H9 (cell line): ENCODE measurements at regions not wholly inside any gene's neighbourhood (a gene's known extent, or its start where the extent isn't known, plus 50 kb on each side); places are given as distances from the start of the nearest gene placed in this dataset.

Experiments used
- DNase-seq: peaks from one replicate; pipeline ENCODE4 v3.0.0-alpha.2; 2017
- H2AFZ ChIP-seq: one replicate; pipeline ENCODE4 v1.6.1; 2013; ENCODE audit warnings: mild to moderate bottlenecking, low read length, control low read depth, moderate library complexity
- H2AK5ac ChIP-seq: 2 replicates; pipeline ENCODE4 v1.6.1; 2013; ENCODE audit warnings: low read length, control low read depth, mixed read lengths; ENCODE audit not compliant: insufficient read length
- H2BK120ac ChIP-seq: one replicate; pipeline ENCODE4 v1.6.1; 2013; ENCODE audit warnings: low read depth, mild to moderate bottlenecking, low read length, control low read depth, inconsistent platforms; ENCODE audit not compliant: poor library complexity, severe bottlenecking
- H2BK12ac ChIP-seq: 2 replicates; pipeline ENCODE4 v1.6.1; 2013; ENCODE audit warnings: low read length, control low read depth, mixed read lengths, low read depth; ENCODE audit not compliant: insufficient read length
- H2BK15ac ChIP-seq: 2 replicates; pipeline ENCODE4 v1.6.1; 2013; ENCODE audit warnings: low read depth, low read length, control low read depth
- H2BK20ac ChIP-seq: one replicate; pipeline ENCODE4 v1.6.1; 2013; ENCODE audit warnings: low read depth, mild to moderate bottlenecking, low read length, control low read depth, inconsistent platforms; ENCODE audit not compliant: poor library complexity, severe bottlenecking
- H2BK5ac ChIP-seq: 2 replicates; pipeline ENCODE4 v1.6.1; 2013; ENCODE audit warnings: low read length, control low read depth, mixed read lengths; ENCODE audit not compliant: insufficient read length
- H3K14ac ChIP-seq: 2 replicates; pipeline ENCODE4 v1.6.1; 2013; ENCODE audit warnings: low read length, control low read depth; ENCODE audit not compliant: insufficient read depth
- H3K18ac ChIP-seq: 2 replicates; pipeline ENCODE4 v1.6.1; 2013; ENCODE audit warnings: low read depth, mild to moderate bottlenecking, mixed read lengths, low read length, control low read depth; ENCODE audit not compliant: insufficient read length
- H3K23ac ChIP-seq: 2 replicates; pipeline ENCODE4 v1.6.1; 2013; ENCODE audit warnings: low read length, control low read depth, mixed read lengths, low read depth; ENCODE audit not compliant: insufficient read length
- H3K23me2 ChIP-seq: 2 replicates; pipeline ENCODE4 v1.6.1; 2013; ENCODE audit warnings: low read depth, mild to moderate bottlenecking, mixed read lengths, low read length, control low read depth; ENCODE audit not compliant: insufficient read length, poor library complexity, severe bottlenecking
- H3K27ac ChIP-seq: 2 replicates; pipeline ENCODE4 v1.5.1; 2013; ENCODE audit warnings: low read length, control low read depth, mixed read lengths, low read depth; ENCODE audit not compliant: insufficient read length
- H3K27me3 ChIP-seq: 2 replicates; pipeline ENCODE4 v1.6.1; 2013; ENCODE audit warnings: low read length, control low read depth, inconsistent platforms; ENCODE audit not compliant: insufficient read depth
- H3K4ac ChIP-seq: 2 replicates; pipeline ENCODE4 v1.6.1; 2013; ENCODE audit warnings: low read depth, mild to moderate bottlenecking, control low read depth, inconsistent platforms, low read length, moderate library complexity
- H3K4me1 ChIP-seq: 2 replicates; pipeline ENCODE4 v1.6.1; 2013; ENCODE audit warnings: low read length, control low read depth, inconsistent platforms; ENCODE audit not compliant: insufficient read depth
- H3K4me2 ChIP-seq: 2 replicates; pipeline ENCODE4 v1.6.1; 2013; ENCODE audit warnings: low read length, control low read depth, mixed read lengths; ENCODE audit not compliant: insufficient read length, insufficient read depth
- H3K56ac ChIP-seq: 2 replicates; pipeline ENCODE4 v1.6.1; 2013; ENCODE audit warnings: low read depth, mild to moderate bottlenecking, mixed read lengths, low read length, control low read depth; ENCODE audit not compliant: insufficient read length
- H3K79me1 ChIP-seq: 2 replicates; pipeline ENCODE4 v1.6.1; 2013; ENCODE audit warnings: low read depth, mild to moderate bottlenecking, moderate library complexity, low read length, control low read depth, inconsistent platforms; ENCODE audit not compliant: insufficient read depth, poor library complexity, severe bottlenecking
- H3K79me2 ChIP-seq: 2 replicates; pipeline ENCODE4 v1.6.1; 2013; ENCODE audit warnings: low read length, control low read depth, inconsistent platforms; ENCODE audit not compliant: insufficient read depth
- H3K9ac ChIP-seq: 2 replicates; pipeline ENCODE4 v1.6.1; 2013; ENCODE audit warnings: low read length, control low read depth, mixed read lengths; ENCODE audit not compliant: insufficient read length; ENCODE audit errors: extremely low read depth
- H3K9me3 ChIP-seq: one replicate; pipeline ENCODE4 v1.6.1; 2013; ENCODE audit warnings: low read depth, low read length, inconsistent platforms; ENCODE audit not compliant: control insufficient read depth
- H3T11ph ChIP-seq: one replicate; pipeline ENCODE4 v1.6.1; 2013; ENCODE audit warnings: mild to moderate bottlenecking, low read length, control low read depth, inconsistent platforms
- H4K20me1 ChIP-seq: one replicate; pipeline ENCODE4 v1.6.1; 2013; ENCODE audit not compliant: control insufficient read depth, insufficient read length, insufficient read depth
- H4K5ac ChIP-seq: 2 replicates; pipeline ENCODE4 v1.6.1; 2013; ENCODE audit warnings: low read depth, mild to moderate bottlenecking, mixed read lengths, low read length, control low read depth; ENCODE audit not compliant: insufficient read length
- H4K8ac ChIP-seq: replicated peaks from 2 replicates; pipeline ENCODE4 v1.6.1; 2013; ENCODE audit warnings: low read length, control low read depth, mixed read lengths, low read depth; ENCODE audit not compliant: insufficient read length
- H4K91ac ChIP-seq: 2 replicates; pipeline ENCODE4 v1.6.1; 2013; ENCODE audit warnings: low read depth, mild to moderate bottlenecking, moderate library complexity, mixed read lengths, low read length, control low read depth; ENCODE audit not compliant: insufficient read length
- H3K27ac Mint-ChIP-seq, 3 experiments: 2 replicates in 2 of 3; 3 replicates in 1 of 3; pipeline ENCODE4 v1.8.0; 2020 to 2021; ENCODE audit warnings: mixed read lengths in 3 of 3, mild to moderate bottlenecking in 1 of 3, moderate library complexity in 1 of 3
- H3K27me3 Mint-ChIP-seq: 2 replicates; pipeline ENCODE4 v1.8.0; 2021; ENCODE audit warnings: low read depth, mild to moderate bottlenecking, moderate library complexity, mixed read lengths
- H3K36me3 Mint-ChIP-seq, 3 experiments: 2 replicates in 2 of 3; 3 replicates in 1 of 3; pipeline ENCODE4 v1.8.0; 2020 to 2021; ENCODE audit warnings: low read depth in 3 of 3, mixed read lengths in 3 of 3; ENCODE audit not compliant: insufficient read depth in 1 of 3
- H3K4me1 Mint-ChIP-seq, 2 experiments: 2 replicates each; pipeline ENCODE4 v1.8.0; 2020; ENCODE audit warnings: mixed read lengths in 2 of 2
- H3K4me3 Mint-ChIP-seq, 2 experiments: 2 replicates in 1 of 2; 3 replicates in 1 of 2; pipeline ENCODE4 v1.8.0; 2020 to 2021; ENCODE audit warnings: mild to moderate bottlenecking in 2 of 2, mixed read lengths in 2 of 2, moderate library complexity in 1 of 2
- H3K9me3 Mint-ChIP-seq, 2 experiments: 2 replicates in 1 of 2; 3 replicates in 1 of 2; pipeline ENCODE4 v1.8.0; 2020; ENCODE audit warnings: mild to moderate bottlenecking in 2 of 2, mixed read lengths in 2 of 2, moderate library complexity in 1 of 2
- WGBS: extraction: QIAGEN DNeasy Blood & Tissue Kit; methylation state at CpG from one replicate; pipeline ENCODE4 v1.1.7; 2013; ENCODE audit warnings: missing lambda C conversion rate, low lambda C conversion rate, mixed read lengths; ENCODE audit not compliant: insufficient read length; ENCODE audit errors: extremely low coverage; 5-methylcytosine and 5-hydroxymethylcytosine counted together
- TF ChIP-seq, protein P1 (sequence below): fragments of 200-600 bp; sonication (generic); conservative IDR thresholded peaks from 3 replicates; pipeline ENCODE4 v1.8.0; 2021; ENCODE audit warnings: antibody characterized with exemption, mild to moderate bottlenecking

DNA sequence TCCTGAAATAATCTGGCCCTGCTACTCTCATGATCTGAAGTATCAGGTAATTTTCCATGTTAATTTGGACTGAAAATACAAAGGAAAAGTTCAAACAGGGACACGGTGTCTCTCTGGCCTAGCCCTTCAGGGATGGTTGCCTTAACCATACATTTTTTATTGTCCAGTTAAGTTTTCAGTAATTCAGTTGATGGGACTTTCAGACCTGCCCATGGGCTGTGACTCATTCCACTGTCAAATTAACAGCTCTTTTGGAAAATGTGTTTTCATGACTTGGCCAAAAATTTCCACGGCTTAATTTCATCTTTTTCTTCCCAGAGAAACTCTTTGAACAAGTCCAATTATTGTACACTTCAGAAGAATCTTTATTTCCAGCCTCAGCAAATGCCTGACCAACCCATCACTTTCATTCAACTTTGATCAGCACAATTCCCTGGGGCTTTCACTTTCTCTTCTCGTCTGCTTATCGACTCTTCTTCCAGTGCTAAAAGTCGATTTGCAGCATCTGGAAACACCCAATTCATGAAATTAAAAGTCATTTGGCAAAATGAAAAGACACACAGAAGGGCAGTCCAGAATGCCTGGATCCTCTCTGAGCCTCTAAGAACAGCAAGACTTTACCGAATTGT, 293.9 kb downstream of the RAB28 start:
- Mint-ChIP-seq H3K4me1 (peaks cover 0 to 3% of the 10 kb centered on the region in 2 experiments; a peak in 2 of 4 replicates), H3K36me3 (peaks cover 3 to 4% (median 4%) of the 10 kb centered on the region in 3 experiments; a peak in 4 of 7 replicates), H3K27ac (no peak overlapping the region), H3K9me3 (peaks cover 5 to 6% of the 10 kb centered on the region in 2 experiments; a peak in 4 of 5 replicates), H3K27me3 (no peaks in the 10 kb centered on the region), H3K4me3 (no peak overlapping the region)
- Histone ChIP-seq H3K23ac (no peak overlapping the region), H3K79me2 (no peaks in the 10 kb centered on the region), H3K79me1 (no peaks in the 10 kb centered on the region), H3K27ac (no peak overlapping the region), H4K8ac (no peak overlapping the region), H2AFZ (no peak overlapping the region), H2BK120ac (no peak overlapping the region), H2BK5ac (no peak overlapping the region), H3K27me3 (no peaks in the 10 kb centered on the region), H2BK20ac (no peak overlapping the region), H3K9me3 (no peaks in the 10 kb centered on the region), H3K23me2 (no peaks in the 10 kb centered on the region), H2BK12ac (no peak overlapping the region), H4K20me1 (no peaks in the 10 kb centered on the region), H4K91ac (no peak overlapping the region), H2BK15ac (no peak overlapping the region), H3K18ac (no peak overlapping the region), H3K4ac (no peak overlapping the region), H4K5ac (no peak overlapping the region), H3K14ac (no peak overlapping the region), H3K4me2 (no peak overlapping the region), H3K4me1 (no peaks in the 10 kb centered on the region), H3K9ac (no peak overlapping the region), H3K56ac (no peak overlapping the region), H2AK5ac (no peak overlapping the region), H3T11ph (no peak overlapping the region)
- no CpG with 5 or more reads among the region's 6 CpGs for WGBS
- TF ChIP-seq, protein P1, sequence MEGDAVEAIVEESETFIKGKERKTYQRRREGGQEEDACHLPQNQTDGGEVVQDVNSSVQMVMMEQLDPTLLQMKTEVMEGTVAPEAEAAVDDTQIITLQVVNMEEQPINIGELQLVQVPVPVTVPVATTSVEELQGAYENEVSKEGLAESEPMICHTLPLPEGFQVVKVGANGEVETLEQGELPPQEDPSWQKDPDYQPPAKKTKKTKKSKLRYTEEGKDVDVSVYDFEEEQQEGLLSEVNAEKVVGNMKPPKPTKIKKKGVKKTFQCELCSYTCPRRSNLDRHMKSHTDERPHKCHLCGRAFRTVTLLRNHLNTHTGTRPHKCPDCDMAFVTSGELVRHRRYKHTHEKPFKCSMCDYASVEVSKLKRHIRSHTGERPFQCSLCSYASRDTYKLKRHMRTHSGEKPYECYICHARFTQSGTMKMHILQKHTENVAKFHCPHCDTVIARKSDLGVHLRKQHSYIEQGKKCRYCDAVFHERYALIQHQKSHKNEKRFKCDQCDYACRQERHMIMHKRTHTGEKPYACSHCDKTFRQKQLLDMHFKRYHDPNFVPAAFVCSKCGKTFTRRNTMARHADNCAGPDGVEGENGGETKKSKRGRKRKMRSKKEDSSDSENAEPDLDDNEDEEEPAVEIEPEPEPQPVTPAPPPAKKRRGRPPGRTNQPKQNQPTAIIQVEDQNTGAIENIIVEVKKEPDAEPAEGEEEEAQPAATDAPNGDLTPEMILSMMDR = no peak
- no peak for DNase-seq
